CD1c-positive myeloid dendritic cell (primary cell): ENCODE measurements at regions not wholly inside any gene's neighbourhood (a gene's known extent, or its start where the extent isn't known, plus 50 kb on each side); places are given as distances from the start of the nearest gene placed in this dataset.
"Not testable (repeated sequence)": the region's sequence is repeated elsewhere in the genome, so short reads cannot be mapped to it uniquely, and the experiment has no call there.

Source experiments
- DNase-seq: peaks from one replicate; pipeline ENCODE4 v3.0.0-alpha.2; 2016; ENCODE audit errors: extremely low spot score

DNA sequence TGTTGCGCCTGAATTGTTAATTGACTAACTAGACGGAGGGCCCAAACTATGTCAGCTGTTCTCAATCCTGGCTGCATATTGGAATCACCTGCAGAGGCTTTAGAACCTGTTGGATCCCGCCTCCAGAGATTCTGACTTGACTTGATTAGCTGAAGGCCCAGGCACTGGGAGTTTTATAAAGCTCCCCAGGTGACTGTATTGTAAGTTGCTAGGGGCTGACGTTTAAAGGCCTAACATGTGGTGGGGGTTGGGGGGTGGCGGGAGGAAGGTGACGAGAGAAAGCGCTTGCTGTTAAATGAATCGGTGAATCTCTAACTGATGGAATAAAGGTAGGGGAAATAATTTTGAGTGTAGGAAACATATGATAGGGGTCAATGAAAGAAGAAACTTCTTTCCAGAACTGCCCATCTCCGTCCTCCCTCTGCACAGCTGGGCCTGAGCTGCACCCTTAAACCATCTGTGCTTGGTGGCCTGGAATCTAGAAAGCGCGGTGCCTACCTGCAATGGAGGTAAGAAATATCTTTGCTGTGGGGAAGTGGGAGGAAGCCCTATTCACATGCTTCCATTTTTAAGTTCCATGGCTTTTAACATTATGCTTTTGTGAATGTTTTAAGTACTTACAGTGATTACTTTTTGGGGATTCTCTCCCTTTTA is 225.0 kb upstream of the FAM3C start:
- no peak for DNase-seq

GRCh38 chr7:121620206-121620605 is 224.1 kb upstream of the FAM3C start:
- no peak for DNase-seq

DNA sequence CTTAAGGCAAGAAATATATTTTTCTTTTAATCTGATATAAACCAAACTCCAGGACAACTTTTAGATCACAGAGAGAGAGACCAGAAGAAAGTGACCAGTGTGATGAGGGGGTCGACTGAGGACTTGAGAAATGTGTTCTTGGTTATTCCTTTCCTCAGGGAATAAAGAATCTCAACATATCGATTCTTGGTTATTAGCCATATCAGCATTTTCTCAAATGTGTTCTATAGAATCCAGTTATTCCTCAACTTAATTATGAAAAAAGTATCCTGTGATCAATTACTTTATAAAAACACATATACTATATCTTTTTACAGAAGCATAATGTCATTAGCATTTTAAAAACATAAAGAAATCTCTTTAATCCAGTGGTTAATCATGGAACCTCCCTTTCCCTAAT is 222.1 kb upstream of the FAM3C start:
- DNase-seq, result no peak

DNA sequence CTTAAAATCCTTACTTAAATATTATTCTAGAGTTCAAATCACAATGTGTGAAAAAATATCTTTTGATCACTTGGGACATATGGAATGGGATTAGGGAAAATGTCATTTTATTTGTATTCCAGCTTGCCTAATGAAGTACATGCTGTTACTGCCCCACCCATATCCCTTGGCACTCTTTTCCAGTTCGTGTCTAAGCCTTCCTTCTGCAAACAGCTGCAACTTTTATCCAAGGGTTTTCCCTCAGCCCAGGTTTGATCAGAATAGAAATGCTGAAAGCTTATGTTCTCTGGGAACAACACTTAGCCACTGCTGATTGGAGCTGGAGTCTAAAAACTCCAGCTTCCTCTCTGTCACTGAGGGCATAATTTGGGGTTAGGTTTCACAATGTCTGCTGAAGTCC is 214.1 kb upstream of the FAM3C start:
- DNase-seq, result no peak

DNA sequence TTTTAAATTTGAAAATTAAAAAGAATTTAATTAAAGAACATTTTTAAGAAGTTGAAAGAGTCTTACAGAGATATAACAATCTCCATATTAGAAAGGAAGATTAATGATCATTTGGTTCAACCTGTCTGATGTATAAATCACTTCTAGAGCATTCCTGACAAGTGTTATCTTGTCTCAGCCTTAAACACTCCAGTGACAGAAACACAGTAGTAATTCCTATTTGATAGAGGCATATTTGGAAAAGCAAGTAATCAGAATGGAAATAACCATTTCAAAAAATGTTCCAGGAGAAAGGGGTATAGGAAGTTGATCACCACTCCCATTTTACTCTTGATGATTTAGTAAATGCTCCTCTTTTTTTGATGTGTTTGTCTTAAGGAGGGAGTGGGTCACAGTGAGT is 213.1 kb upstream of the FAM3C start:
- DNase-seq, result no peak

- DNase-seq, result no peak
These were observed 212.7 kb upstream of the FAM3C start for GRCh38 chr7:121608785-121609184.

- not testable (repeated sequence) for DNase-seq
These were observed 212.1 kb upstream of the FAM3C start for GRCh38 chr7:121608183-121608582.

- DNase-seq, result no peak
These were observed 209.2 kb upstream of the FAM3C start for GRCh38 chr7:121605317-121605680.

- DNase-seq, result no peak
These were observed 208.7 kb upstream of the FAM3C start for GRCh38 chr7:121604627-121605316.

DNA sequence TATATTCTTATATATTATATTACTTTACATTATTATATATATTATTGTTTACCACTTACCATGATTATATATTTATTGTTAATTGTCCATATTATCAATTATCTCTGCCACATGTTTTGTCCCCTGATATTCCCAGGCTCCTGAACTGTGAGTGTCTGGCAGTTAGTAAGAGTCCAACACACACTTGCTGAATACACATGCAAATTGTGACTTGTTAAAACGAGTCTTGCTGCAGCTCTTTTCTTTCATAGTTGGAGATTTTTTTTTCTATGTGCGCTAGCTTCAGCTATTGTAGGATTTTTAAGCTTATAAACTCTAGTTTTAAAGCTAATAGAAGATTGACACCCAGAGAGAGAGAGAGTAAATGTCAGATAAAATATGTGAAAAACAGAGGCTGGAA is 207.8 kb upstream of the FAM3C start:
- DNase-seq, result no peak

GRCh38 chr7:121599887-121600286 is 203.8 kb upstream of the FAM3C start:
- no peak for DNase-seq

DNA sequence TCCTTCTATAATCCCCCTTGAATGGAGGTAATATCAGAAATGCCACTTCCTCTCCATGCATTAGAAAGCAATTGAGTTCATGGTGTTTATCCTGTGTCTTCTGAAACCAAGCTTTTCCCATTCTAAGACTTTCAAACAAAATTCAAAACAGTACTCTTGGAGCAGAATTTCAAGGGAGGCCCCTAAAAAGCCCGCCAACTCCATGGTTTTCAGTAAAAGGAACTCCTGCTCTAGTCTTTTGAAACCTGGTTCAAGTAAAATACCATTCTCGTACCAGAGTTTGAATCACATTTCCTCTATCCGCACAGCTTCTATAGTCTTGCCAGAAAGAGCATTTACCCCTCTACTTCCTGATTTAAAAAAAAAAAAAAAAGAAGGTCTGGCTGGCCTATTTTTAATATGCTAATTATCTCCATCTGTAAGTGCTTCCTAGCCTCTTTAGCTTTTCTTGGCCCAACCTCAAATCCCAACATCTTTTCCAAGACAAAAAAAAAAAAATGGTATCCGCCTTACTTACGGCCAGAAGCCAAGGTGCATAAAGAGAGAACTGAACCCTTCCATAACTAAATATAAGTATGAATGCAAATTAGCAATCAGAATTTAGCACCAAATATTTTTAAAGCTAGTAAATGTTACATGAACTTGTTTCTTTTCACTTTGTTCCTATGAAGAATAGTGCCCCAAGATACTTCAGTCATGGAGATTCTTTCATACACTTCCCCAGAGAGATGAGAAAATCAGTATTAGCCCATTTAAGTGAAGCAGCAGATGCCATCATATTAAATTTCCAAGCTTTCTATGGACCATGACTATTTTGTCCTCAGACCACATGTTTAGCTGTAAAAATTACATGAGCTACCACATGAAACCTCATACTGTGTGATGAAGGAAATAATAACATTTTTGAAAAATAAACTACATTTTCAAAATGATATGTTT is 199.9 kb upstream of the FAM3C start:
- no peak for DNase-seq

DNA sequence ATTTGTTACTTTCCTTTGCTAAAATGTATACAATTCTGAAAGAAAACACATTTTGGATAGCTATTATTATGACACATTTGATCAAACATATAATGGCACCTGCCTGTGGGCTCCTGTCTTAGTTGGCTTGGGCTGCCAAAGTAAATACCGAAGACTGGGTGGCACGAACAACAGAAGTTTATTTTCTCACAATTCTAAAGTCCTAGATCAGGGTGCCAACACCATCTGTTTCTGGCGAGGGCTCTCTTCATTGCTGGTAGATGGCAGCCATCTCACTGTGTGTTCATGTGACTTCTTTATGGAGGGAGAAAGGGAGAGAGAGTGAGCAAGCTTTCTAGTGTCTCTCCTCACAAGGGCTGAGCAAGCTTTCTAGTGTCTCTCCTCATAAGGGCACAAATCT is 195.8 kb upstream of the FAM3C start:
- no peak for DNase-seq

DNA sequence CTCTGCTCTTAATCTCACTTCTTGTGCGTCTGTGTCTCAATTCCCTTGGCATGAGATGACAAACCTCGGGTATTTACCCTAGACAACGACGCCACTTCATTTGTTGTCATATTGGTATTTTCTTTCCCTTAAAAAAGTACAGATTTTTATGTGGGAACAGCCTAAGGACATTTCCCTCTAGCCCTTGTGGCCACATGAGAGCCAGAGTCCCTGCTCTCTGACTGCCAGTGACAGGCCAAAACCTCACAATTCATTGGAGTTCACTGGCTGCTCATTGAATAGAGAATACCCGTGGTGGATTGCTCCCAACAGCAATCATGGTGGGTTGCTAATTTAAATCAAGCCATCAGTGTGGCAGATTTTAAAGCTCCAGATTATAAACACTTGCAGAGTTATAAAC is 191.3 kb upstream of the FAM3C start:
- no peak for DNase-seq

GRCh38 chr7:121582258-121582657 is 186.2 kb upstream of the FAM3C start:
- DNase-seq, result no peak

- DNase-seq, result no peak
These were observed 183.5 kb upstream of the FAM3C start for GRCh38 chr7:121579639-121580038.

- DNase-seq, result no peak
These were observed 182.6 kb upstream of the FAM3C start for GRCh38 chr7:121578669-121579068.

DNA sequence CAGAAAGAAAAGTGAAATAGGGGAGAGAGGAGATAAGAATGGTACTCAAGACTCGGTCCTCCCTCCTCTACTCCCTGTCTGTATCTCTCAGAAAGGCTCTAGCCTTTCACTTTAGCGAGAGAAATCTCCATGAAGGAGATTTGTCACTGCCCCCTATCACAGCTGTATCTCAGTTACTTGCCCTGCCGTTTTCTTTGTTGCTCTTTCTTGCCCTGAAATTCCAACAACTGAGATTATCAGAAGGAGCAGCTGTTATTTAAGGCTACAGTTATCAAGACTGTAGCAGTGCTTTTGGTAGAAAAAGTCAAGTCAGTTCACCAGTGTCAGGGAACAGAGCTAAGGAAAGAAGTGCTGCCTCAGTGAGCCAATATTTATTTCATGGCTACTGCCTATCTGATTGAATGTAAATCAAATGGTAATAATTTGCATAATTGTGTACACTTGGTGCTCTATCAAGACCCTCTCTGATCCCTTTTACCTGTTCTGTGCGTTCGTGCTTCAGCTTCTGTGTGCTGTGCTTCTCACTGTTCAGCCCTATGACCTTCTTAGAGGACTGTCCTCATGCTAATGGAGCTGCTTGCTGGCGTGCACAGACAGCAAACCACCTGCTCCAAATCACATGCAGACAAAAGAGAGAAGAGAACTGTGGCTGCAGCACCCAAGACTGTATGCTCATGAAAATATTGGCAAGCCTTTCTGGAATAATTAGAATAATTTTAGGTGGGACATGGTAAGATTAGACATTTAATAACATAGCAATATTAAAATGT is 180.2 kb upstream of the FAM3C start:
- no peak for DNase-seq

DNA sequence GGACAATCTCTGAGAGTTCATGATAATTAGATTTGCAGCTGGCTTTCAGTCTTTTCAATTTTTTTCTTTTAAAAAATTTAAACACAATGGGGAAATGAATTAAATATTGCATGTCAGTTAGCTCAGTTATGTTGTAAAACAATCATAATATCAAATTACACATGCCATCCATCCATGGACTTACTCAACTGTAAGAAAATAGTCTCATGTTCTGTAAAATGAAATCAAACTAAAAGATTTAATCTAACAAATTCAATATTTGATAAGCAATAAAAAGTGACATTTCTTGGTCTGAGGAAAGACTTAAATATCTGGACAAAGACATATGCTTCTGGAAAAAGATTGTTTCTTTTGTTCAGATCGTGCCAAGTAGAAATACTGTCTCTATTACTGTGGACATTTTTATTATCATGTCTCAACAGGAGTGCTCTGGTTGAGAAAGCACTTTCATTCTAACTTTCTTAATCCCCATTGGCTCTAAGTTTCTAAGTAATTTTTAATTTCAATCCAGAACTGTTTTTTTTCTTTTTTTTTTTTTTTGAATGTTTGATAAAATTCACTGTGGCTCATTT is 179.2 kb upstream of the FAM3C start:
- no peak for DNase-seq

DNA sequence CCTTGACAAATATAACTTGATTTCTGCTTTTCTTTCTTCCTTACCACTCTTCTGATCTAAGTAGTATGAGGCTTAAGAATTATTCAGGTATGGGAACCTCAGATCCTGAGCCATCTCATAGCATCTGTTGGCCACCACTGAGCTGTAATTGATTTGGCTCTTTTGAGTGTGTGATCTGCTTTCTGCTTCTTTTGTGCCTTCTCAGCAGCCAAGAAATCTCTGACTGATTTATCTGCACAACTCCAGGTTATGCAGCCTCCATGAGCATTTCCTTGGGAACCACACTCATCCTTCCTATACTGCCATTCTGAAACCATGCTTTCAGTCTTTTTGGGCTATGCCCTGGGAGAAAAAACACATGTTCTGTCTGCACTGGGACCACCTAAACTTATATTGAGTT is 178.0 kb upstream of the FAM3C start:
- no peak for DNase-seq

GRCh38 chr7:121572615-121573014 is 176.5 kb upstream of the FAM3C start:
- DNase-seq, result no peak

- DNase-seq, result no peak
These were observed 174.3 kb upstream of the FAM3C start for GRCh38 chr7:121570365-121570764.
